Stimulated activated CD4-positive, alpha-beta T cell treated with anti-CD3 and anti-CD28 coated beads, Interleukin-1b, Interleukin-23, amount 100 ng/mL, for 4 hours (primary cell): ENCODE measurements at regions not wholly inside any gene's neighbourhood (a gene's known extent, or its start where the extent isn't known, plus 50 kb on each side); places are given as distances from the start of the nearest gene placed in this dataset.
"Not testable (repeated sequence)": the region's sequence is repeated elsewhere in the genome, so short reads cannot be mapped to it uniquely, and the experiment has no call there.

Experiments
- DNase-seq, 2 donors: peaks; one replicate each; pipeline ENCODE4 v3.0.0-alpha.2; 2020; ENCODE audit warnings: low read depth in 2 of 2

DNA sequence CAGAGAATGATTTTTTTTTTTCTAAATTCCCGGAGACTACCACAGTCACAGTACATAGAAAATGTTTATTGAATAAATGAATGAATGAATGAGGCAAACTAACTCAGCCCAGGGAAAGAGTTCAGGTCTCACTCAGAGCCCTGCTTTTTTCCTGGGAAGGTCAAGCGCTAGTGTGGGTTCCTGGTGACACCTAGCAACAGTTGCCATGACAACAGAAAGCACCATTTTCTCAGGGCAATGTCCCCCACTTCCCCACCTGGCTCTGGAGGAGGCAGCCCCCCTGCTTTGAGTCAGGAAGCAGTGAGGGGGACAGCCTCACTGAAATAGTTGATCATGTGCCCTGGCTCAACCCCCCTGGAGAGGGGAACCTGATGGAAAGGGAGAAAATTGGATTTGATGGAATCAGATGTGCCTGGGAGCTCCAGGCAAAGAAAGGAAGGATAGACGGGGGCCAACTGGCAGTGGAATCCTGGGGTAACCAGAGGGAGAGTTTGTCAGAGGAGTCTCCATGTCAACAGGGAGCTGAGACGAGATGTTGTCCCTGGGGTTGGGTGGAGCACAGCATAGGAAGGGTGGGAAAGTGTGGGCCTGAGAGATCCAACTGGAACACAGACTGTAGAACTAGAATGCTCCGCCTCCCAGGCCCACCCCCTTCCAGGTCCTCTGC lies 242.2 kb upstream of the CCL2 start:
- no peak for DNase-seq

DNA sequence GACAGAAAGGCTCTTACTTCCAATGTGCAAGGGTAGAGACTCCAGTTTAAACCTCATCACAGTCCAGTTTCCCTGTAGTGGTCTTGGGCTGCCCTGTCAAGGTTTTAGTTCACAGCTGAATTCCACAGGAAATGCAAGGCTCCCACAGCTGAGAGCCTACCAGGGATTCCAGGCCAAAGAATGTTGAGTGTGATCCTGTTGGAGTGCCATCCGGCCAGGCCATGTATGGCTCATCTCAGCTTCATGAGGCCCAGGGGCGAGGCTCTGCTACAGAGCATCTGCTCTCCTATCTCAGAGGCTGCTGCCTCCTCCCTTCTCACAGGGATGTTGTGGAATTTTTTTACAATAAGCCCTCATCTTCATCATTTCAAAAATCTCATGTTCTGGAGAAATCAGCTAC lies 239.8 kb upstream of the CCL2 start:
- DNase-seq: no peak

DNA sequence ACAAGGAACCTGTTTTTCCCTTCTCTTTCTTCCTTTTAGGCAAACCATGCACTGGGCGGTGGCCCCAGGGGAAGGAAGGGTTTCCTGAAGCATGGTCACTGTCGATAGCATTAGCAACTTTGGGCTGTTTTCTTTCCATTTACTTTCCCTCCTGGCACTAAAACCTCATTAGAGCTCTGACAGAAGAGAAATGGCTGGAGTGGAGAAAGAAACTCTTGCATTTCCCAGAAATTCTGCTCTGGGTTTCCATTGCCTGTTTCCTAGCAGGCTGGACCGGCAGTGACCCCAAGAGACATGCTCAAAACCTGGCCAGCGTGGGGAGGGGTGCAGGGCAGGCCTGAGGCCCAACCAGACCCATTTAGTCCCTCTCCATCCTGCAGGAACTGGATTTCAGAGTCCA lies 230.7 kb upstream of the CCL2 start:
- no peak for DNase-seq

DNA sequence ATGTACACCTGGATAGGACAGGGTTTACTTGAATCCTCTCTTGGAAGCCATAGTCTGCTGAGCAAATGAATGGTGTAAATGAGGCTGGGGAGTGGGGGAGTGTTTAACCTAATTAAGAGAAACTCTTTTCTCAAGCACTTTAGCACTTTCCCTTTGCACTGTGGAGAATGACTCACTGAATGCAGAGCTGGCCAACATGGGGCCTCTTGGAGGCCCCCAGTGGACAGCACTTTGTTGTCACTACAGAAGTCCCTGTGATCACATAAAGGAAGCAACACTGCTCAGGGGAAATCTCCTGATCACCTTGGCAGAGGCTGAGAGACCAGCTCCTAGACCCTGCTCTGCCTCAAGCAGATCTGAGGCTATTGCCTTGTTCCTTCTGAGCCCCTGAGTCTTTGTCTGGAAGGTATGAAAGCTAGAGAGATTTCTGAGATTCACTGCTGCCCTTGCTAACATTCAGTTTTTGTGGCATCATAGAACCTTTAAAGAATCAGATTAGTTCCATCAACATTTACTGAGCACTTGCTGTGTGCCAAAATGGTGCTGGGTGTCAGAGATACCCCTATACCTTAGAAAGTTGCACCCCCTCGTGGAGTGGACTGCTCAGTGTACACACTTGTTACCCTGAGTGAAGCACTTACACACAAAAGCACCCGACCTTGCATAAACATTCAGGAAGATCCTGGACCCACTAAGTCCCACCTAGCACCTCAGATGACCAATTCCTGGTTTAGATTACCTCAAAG lies 230.1 kb upstream of the CCL2 start:
- DNase-seq: no peak

DNA sequence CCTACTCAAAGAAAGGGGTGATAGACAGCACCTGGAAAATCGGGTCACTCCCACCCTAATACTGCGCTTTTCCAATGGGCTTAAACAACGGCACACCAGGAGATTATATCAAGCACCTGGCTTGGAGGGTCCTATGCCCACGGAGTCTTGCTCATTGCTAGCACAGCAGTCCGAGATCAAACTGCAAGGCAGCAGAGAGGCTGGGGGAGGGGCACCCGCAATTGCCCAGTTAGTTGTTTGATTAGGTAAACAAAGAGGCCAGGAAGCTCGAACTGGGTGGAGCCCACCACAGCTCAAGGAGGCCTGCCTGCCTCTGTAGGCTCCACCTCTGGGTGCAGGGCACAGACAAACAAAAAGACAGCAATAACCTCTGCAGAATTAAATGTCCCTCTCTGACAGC lies 224.5 kb upstream of the CCL2 start:
- not testable (repeated sequence) for DNase-seq

DNA sequence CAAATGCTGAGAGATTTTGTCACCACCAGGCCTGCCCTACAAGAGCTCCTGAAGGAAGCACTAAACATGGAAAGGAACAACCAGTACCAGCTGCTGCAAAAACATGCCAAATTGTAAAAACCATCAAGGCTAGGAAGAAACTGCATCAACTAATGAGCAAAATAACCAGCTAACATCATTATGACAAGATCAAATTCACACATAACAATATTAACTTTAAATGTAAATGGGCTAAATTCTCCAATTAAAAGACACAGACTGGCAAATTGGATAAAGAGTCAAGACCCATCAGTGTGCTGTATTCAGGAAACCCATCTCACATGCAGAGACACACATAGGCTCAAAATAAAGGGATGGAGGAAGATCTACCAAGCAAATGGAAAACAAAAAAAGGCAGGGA lies 222.8 kb upstream of the CCL2 start:
- not testable (repeated sequence) for DNase-seq

DNA sequence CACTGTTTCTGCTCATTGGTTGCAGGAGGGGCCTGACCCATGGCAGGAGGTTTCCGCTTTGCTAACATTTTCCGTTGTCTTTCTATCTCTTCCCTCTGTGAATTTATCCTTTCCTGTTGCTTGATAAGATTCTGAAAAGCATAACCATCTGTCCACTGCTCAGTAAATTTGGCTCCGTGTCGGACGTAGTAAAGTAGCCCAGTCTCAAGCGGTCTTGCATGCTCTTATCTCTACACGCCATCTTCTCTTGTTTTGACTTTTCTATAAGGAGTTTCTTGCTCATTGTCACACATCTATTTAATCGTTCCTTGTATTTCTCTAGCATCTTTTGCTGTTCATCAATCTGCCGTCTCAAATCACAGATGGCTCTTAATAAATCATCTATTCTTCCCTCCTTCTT lies 216.3 kb upstream of the CCL2 start:
- not testable (repeated sequence) for DNase-seq

DNA sequence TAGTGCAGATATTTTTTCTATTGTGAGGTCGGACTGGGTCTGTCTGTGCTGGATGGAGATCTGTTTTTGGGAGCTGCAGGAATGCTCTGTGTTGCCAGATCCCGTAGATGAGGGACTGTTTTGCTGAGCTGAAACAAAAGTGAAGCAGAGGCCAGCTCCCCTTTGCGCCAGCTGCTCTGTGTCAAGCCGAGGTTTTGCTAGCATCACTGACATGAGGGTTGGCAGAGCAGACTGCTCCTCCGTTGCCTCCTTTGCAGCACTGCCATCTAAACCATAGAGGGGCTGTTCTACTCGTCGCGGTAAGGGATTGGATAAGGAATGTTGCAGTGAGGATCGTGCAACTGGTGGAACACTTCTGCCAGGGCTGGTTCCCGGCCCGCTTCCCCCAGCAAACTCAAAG lies 215.9 kb upstream of the CCL2 start:
- not testable (repeated sequence) for DNase-seq

DNA sequence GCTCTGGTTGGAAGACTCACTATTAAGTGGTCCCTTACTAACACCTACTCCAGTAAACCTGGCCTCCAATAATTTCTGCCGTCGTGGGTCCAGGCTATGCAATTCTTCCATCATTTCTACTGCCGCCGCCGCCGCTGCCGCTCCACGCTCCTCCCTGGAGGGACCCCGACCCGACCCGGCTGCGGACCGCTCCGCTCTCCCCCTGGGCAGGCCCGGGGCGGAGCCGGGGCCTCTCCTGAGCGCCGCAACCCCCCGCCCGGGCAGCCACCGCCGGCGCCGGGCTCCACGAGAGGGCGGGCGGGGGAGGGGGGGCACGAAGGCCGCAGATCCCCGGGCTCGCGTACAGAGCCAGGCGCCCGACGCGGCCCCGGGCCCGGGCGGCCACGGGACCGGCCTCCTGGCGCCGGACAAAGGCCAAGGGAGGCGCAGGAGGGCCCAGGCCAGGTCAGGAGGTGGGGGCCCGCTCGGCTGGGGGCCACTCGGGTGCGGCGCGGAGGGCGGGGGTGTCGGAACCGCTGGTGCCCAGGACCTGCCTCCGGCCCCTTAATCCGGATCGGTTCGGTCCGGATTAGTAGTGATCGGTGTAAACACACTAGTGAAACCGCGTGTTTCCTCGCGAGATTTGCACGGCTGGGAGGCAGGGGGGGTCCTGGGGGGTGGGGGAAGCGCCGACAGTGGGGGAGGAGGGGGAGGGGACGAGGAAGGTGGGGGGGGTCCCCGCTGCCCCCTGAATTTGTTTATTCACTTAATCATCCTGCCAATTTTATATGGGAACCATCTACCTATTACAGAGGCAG lies 215.1 kb upstream of the CCL2 start:
- DNase-seq: peak; percentile 0 to 6

DNA sequence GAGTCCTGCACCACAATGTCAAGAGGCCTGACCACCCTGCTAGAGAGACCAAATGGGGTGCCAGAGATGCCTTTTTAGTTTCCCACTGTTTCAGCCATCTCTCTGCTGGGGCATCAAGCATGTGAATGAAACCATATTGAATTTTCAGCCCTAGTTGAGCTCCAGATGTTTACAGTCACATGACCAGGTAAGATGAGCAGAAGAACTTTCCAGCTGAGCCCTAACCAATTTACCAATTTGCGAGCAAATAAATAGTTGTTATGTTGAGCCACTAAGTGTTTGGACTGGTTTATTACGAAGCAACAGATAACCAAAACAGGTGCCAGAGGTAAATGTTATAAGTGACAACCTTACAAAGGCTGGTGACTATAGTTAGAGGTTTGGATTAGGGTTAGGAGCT lies 209.1 kb upstream of the CCL2 start:
- DNase-seq: no peak

DNA sequence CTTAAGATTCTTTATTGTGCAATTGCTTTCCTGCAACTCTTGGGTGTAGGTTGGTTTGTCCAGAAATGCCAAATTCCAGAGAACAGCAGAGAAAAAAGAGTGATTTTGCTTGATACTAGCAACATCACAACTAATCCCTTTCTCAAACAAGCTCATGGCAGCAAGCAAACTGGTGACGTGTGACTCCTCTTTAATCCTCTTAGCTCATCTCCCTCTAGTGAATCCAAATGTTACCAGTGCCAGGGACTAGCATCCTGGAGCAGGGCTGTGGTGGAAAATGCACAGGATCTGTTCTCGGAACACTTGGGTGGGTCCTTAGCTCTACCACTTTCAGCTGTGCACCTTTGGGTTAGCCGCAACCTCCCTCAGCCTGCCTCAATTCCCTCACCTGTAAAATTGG lies 204.0 kb upstream of the CCL2 start:
- DNase-seq: no peak

DNA sequence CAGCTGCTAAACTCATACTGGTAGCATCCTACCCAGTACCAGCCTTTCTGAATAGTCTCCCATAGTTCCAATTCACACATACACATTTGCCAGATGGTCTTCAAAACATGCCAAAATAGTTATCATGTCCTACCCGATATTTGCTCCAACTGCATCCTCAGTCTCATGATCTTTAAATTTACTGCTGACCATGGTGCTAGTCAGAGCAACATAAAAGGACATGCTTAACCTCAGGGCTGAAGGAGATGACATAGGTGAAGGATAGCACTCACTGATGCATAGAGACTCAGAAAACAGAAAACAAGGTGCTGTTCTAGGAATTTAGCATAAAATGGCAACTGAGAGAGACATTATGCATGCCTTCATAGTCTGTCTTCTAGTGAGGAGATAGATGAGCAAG lies 200.6 kb upstream of the CCL2 start:
- DNase-seq: no peak

DNA sequence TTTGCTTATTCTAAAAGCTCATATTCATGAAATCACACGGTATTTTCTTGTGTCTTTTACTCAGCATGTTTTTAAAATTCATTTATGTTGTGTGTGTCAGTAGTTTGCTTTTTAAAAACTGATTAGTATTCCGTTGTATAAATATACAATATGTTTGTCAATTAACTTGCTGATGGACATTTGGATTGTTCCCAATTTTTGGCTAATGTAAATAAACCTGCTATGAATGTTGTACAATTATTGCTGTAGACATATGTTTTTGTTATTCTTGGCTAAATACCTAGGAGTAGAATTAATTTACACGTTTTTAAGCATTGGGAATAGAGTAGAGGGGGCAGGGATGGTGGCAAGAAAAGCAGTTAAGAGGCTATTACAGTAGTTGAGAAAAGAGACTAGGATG lies 199.5 kb upstream of the CCL2 start:
- no peak for DNase-seq

DNA sequence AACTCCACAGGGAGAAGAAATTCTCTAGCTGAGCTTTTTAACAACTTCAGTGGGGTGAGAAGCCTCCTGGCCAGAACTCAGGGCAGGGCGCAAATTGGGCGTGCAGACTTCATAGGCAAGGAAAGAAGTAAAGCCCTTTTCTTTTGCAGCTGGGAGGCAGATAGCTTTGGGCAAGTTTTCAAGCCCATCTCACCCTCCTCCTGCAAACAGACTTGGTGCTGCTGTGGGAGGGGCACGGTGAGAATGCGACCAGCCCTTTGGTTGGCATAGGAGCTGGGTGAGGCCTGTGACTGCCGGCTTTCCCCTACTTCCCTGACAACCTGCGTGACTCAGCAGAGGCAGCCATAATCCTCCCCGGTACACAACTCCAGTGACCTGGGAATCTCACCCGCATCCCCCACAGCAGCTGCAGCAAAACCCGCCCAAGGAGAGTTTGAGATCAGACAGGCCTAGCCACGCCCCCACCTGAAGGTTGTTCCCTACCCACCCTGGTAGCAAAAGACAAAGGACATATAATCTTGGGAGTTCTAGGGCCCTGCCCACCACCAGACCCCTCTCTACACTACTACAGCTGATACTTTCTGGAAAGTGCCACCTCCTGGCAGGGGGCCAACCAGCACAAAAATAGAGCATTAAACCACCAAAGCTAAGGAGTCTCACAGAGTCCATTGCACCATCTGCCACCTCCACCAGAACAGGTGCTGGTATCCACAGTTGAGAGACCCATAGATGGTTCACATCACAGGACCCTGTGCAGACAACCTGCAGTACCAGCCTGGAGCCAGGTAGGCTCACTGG lies 195.5 kb upstream of the CCL2 start:
- DNase-seq: no peak

DNA sequence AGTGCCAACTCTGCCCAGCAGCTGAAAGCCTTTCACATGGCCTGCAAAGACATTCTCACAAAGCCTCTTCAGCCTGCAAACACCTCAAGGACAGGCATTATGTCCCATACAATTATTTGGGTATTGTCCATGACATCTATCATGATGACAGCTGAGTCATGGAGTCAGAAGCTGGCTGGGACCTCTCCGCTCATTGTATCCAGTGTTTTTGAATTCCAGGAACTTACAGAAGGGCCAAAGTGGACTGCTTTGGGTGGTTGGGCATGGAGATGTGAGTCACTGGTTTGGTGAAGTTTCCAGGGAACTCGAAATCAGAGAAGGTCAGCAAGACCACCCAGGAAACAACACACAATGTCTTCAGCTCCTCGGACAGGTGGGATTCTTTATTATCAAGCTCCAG lies 188.6 kb upstream of the CCL2 start:
- no peak for DNase-seq

DNA sequence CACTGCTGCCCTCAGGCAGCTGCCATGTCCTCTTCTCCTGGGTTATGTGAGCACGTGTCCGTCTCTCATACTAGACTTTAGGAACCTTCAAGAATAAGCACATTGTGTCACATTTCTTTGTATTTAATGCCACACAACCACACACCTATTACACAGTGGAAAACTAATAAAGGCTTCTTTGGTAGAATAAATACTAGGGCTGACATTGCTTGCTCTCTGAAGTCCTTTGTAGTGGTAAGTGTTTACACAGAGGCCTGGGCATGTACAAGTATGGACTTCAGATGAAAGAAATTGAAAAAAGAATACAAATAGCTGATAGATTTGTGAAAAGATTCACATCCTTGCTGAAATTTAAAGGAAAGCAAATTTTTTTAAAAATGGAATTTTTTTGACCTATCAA lies 188.1 kb upstream of the CCL2 start:
- DNase-seq: no peak

DNA sequence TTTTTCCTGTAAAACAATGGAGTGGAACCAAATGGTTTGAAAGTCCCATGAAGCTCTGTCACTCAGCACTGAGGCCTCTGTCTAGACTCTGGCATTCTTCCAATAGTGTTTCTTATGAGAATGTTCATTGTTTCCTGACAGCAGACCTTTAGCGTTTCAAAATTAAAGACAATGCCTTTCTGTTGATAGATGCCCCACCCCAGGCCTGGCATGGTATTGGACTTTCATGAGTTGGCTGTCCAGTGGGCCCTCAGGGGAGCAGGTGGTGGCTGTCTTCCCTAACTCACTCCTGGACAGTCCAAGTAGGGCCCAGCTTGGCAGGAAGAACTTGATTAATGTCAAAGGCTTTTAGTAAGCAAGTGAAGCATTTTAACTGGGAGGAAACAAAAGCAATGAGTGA lies 186.5 kb upstream of the CCL2 start:
- DNase-seq: no peak

DNA sequence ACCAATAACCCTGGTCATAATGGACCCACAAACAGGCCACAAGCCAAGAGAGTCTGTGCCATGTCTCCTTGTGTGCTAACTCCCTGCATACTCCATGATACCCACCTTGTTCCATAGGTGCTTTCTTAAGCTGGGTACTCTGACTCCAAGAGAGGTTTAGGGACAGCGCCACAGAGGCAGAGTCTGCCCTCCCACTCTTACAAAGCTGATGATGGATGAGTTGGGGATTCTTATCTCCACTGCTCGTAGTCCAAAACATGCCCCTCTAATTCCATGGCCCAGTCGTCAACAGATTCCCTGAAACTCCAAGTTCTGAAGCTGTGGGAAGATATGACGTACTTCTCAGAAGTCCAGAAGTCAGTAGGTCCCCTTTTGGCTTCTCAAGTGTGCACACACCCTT lies 184.4 kb upstream of the CCL2 start:
- no peak for DNase-seq

DNA sequence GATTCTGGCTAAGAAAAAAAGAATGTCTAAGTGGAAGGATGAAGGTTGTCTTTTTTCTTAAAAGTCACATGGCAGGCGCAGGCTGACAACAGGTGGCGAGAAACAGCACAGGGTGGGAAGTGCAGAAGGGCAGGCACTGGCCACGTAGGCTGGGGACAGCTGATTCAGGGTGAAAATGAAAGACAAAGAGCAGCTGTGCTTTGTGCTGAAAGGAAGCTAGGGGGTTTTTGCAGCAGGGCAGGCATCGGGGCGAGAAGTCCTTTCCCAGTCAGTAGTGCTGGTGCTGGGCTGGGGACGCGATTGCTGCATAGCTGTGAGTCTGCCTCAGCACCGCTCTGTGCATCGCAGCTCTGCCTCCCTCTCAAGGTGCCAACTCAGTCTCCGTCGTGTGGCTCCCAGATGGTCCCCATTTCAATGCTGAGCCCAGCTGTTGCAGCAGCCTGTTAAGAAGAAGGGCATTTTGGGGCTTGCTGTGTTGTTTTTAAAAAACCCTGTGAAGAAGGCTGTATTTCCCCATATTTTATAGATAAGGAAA lies 183.1 kb upstream of the CCL2 start:
- DNase-seq: no peak

DNA sequence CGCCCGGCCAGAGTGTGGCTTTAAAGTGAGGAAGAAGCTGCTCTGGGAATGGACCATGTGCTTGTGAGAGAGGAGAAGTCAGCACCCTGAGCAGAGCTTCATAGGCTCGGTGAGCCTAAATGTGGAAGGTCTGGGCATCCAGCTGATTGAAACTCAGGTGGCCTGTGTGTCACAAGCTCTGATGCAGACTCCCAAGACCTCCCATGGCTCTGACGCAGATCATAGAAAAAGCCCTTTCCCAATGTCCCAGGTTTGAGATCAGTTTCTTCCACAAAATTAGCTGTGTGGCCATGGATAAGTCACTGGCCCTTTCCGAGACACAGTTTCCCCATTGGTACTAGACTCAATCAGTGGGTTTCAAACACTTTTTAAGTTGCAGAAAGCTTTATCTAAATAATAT lies 180.0 kb upstream of the CCL2 start:
- no peak for DNase-seq

DNA sequence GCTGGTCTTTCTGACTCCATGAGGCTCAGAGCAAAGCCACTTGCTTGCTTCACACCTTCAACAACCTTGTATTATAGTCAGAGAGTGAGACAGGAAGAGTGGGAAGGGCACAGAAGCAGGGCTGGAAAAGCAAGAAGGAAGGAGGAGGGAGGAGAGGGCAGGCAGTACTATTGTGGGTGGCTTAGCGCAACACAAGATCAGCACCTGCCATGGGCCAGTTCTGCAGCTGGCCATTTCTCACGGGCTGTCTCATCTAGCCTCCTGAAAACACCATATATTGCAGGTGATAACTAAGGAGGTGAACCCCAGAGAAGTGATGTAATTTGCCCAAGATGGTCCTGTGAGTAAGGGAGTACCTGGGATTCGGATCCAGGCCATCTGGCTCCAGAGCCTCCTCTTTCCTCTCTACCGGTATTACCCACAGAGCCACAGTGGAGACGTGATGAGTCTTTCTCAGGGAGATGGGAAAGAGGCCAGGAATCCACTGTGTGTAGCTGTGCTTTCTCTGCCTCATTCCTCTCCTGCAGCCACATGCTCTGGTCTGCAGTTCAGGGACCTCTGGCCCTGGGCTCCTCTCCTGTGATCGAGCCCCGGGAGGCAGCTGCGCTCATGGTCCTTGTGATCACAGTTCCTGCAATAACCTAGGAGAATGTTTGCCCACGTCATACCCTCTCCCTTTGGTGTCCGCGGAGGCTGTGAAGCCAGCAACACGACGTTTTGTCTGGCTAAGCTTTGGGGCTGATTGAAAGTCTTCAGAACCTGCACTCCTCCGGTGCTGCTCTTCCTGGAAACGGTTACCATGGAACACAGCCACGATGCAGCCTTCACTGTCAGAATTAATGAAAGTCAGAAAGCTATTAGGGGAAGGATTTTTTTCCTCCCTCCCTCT lies 178.1 kb upstream of the CCL2 start:
- DNase-seq: no peak
